ENCODE measurements at regions not wholly inside any gene's neighbourhood (a gene's known extent, or its start where the extent isn't known, plus 50 kb on each side); places are given as distances from the start of the nearest gene placed in this dataset.

GRCh38 chr3:3519266-3519665 lies 280.0 kb upstream of the LRRN1 start:
- Histone ChIP-seq H3K27me3 (no peaks in the 10 kb centered on the region), H3K27ac (no peak overlapping the region), H3K9me3 (no peaks in the 10 kb centered on the region), H3K4me3 (no peak overlapping the region), H3K36me3 (no peaks in the 10 kb centered on the region), H3K4me1 (no peaks in the 10 kb centered on the region)
- intact Hi-C loops (cut with DNase I), result no loop called here
- no peak for DNase-seq (ENCODE audit: low spot score in 2 of 2)
- TF ChIP-seq CTCF (IDR thresholded peaks at IDR 0.05), result no peak

DNA sequence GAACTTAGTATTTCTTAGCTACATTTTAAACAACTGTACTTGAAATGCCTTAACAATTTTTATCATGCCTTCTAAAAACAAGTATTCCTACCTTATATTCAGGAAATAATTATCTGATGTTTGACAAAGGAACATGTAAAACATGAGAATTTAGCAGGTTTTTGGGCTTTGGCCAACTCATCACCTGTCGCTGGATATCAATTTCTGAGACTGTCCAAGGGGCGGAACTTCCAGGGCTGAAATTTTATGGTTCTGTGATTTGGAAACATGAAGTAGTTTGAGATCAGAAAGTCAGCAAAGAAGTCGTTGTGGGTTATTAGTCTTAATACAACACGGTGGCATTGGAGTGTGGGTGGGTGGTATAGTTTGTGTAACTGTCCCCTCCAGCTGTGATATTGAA lies 282.2 kb upstream of the LRRN1 start:
- H3K36me3 ChIP-seq, result no peaks in the 10 kb centered on the region
- no peak overlapping the region for H3K27ac ChIP-seq
- no peaks in the 10 kb centered on the region for H3K27me3 ChIP-seq
- DNase-seq (ENCODE audit: low spot score in 2 of 2), result no peak
- H3K4me3 ChIP-seq, result no peak overlapping the region
- no peaks in the 10 kb centered on the region for H3K4me1 ChIP-seq
- intact Hi-C loops (cut with DNase I), result no loop called here
- H3K9me3 ChIP-seq, result no peaks in the 10 kb centered on the region
- no peak for TF ChIP-seq CTCF (IDR thresholded peaks at IDR 0.05)

DNA sequence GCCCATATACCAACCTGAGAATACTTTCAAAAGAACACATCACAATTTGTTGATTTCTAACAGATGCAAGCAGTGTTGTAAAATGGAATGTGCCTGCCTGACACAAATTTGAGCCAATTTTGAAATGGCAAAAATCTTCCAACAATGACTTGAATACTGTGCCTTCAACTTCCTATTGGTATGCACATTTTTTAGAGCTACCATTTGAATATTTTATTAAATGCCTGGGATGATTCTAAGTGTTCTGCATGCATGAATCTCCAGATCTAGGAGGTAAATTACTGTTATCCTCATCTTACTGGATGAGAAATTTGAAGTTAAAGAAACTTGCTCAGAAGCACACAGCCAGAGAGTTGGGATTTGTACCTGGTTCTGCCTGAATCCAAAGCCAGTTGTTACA lies 282.8 kb upstream of the LRRN1 start:
- DNase-seq (ENCODE audit: low spot score in 2 of 2), result no peak
- TF ChIP-seq CTCF (IDR thresholded peaks at IDR 0.05), result no peak
- no peak overlapping the region for H3K27ac ChIP-seq
- H3K4me1 ChIP-seq, result no peaks in the 10 kb centered on the region
- no peaks in the 10 kb centered on the region for H3K36me3 ChIP-seq
- intact Hi-C loops (cut with DNase I), result no loop called here
- H3K4me3 ChIP-seq, result no peak overlapping the region
- no peaks in the 10 kb centered on the region for H3K9me3 ChIP-seq
- no peaks in the 10 kb centered on the region for H3K27me3 ChIP-seq

- H3K4me3 ChIP-seq, result no peak overlapping the region
- DNase-seq (ENCODE audit: low spot score in 2 of 2), result no peak
- no peak overlapping the region for H3K27ac ChIP-seq
- no peaks in the 10 kb centered on the region for H3K27me3 ChIP-seq
- intact Hi-C loops (cut with DNase I), result no loop called here
- no peak for TF ChIP-seq CTCF (IDR thresholded peaks at IDR 0.05)
- no peaks in the 10 kb centered on the region for H3K9me3 ChIP-seq
- H3K36me3 ChIP-seq, result no peaks in the 10 kb centered on the region
- no peaks in the 10 kb centered on the region for H3K4me1 ChIP-seq
Measured at GRCh38 chr3:3509665-3510064, 289.6 kb upstream of the LRRN1 start.

- H3K27ac ChIP-seq, result no peak overlapping the region
- H3K4me1 ChIP-seq, result no peaks in the 10 kb centered on the region
- TF ChIP-seq CTCF (IDR thresholded peaks at IDR 0.05), result no peak
- no peaks in the 10 kb centered on the region for H3K27me3 ChIP-seq
- no peaks in the 10 kb centered on the region for H3K9me3 ChIP-seq
- H3K4me3 ChIP-seq, result no peak overlapping the region
- DNase-seq (ENCODE audit: low spot score in 2 of 2), result no peak
- intact Hi-C loops (cut with DNase I), result no loop called here
- H3K36me3 ChIP-seq, result no peaks in the 10 kb centered on the region
Measured at GRCh38 chr3:3504686-3505085, 294.5 kb upstream of the LRRN1 start.

DNA sequence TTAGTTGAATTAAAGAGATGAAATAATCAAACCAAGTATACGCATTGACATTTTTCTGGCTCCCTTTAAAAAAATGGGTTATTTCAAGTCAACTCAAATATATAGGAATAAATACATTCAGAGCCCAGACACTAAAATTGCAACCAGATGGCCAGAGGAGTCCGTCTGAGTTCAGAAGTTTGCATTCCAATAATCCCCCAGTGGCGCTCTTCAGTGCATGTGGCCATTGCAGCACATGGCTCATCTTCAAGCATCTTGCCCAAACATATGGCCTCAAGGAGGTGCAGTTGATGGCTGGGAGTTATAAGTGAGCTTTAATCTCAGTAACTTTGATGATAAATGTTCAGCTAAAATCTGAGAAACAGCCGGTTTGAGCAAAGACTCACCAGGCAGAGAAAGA lies 295.8 kb upstream of the LRRN1 start:
- Histone ChIP-seq H3K9me3 (no peaks in the 10 kb centered on the region), H3K27me3 (no peaks in the 10 kb centered on the region), H3K4me3 (no peak overlapping the region), H3K36me3 (no peaks in the 10 kb centered on the region), H3K4me1 (no peaks in the 10 kb centered on the region), H3K27ac (no peak overlapping the region)
- no peak for DNase-seq (ENCODE audit: low spot score in 2 of 2)
- no peak for TF ChIP-seq CTCF (IDR thresholded peaks at IDR 0.05)
- intact Hi-C loops (cut with DNase I), result no loop called here
